Stimulated activated CD8-positive, alpha-beta memory T cell treated with anti-CD3 and anti-CD28 coated beads, Interleukin-2, amount 100 ng/mL, for 48 hours (primary cell): ENCODE measurements at regions not wholly inside any gene's neighbourhood (a gene's known extent, or its start where the extent isn't known, plus 50 kb on each side); places are given as distances from the start of the nearest gene placed in this dataset.

Experiments used
- DNase-seq, 2 donors: peaks; one replicate each; pipeline ENCODE4 v3.0.0-alpha.2; 2020; ENCODE audit warnings: low read depth in 2 of 2

DNA sequence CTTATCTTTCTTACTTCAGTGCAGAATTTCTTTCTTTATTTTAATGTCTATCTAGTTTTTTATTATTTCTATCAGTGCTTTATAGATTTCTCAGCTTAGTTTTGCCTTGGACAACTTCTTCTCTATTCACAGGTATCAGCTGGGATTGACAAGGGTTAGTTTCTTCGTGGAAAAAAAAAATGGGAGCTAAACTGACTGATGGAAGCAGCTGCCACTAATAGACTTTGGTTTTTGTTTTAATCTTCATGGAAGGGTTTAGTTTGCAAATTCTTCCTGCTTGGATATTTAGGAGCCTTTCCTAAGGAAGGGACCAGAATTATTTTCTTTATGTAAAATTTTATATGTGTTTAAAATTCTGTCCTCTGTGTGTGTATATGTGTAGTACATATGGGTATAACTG is 306.1 kb upstream of the FMN2 start:
- DNase-seq = no peak

DNA sequence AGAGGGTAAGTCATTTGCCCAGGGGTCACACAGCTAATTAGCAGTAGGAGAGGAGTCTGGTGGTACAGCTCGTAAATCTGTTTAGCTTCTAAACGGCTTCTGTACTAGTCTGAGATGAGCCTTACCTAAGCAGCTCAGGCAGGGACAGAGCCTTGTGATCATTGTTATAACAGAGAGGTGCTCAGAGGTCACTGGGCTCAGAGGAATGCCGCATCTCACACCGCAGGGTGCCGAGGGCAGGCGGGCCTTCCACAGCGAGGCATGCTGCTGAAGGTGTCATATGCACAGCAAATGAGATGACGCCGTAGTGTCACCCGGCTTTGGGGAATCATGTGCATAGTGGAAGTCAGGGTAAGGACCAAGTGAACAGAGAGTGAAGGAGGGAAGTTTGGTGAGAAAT is 305.2 kb upstream of the FMN2 start:
- no peak for DNase-seq

DNA sequence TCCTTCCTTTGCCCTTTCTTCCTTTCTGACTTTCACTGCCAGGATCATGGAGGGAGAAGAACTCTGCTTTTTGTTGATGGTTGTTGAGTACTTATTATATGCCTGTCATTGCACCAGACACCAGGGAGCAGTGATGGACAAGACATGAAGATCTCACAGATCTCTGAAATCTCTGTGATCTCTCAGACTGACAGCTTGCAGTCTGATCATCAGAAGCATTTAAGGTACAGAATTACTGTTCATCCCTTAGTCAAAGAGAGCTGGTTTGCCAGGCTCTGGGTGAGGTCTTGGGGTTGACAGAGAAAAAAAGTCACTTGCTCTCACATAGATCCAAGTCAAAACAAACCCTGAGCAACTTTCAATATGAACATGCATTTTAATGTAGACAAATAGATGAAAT is 299.5 kb upstream of the FMN2 start:
- DNase-seq = no peak

DNA sequence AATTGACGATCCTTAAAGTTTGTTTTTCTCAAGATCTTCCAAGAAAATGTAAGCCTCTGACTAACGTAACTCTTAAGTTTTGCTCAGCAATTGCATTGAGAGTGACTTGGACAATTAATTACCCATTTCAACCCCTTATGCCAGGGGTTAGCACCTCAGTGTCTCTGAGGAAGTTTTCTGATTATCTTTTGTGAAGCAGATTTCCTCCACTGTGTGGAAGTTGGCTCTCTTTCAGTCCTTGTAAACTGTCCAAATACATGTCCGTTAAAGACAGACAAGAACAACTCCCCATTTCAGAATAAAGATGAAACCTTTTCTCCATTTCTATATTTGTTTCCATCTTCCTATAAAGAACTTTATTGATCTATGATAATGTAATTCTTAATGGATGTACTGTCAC is 296.4 kb upstream of the FMN2 start:
- DNase-seq = no peak

DNA sequence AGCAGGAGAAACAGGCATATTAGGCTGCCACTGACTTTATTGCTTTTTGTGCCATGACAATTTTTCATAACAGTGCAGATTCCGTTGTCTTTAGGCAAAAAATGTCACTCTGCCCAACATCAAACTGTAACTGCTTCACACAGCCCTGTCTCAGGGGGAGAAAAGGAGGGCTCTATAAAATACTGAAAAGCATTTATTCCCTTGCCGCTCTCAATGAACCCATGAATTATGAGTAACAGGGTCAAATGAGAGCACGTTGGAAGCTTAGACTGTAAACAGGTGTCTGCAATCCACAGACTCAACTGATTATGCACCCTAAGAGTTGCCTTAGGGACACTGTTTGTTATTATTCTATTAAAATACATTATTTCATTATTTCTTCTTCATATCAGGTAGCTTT is 292.1 kb upstream of the FMN2 start:
- no peak for DNase-seq

DNA sequence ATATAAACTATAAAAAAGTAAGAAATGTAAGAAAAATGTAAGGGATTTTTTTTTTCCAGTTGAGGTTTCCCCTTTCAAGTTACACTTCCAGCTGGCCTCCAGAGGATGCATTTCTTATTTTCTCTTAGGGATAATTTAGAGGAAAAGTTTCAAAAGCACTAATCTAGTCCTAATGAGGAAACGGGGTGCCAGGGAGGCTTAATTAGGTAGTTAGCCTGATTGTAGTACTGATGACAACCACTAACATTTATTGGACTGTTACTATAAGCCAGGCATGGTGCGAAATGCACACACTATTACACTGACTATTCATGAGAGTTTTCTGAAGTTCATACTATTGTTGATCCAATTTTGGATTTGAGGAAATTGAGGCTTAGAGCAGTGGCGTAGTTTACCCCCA is 290.8 kb upstream of the FMN2 start:
- no peak for DNase-seq

DNA sequence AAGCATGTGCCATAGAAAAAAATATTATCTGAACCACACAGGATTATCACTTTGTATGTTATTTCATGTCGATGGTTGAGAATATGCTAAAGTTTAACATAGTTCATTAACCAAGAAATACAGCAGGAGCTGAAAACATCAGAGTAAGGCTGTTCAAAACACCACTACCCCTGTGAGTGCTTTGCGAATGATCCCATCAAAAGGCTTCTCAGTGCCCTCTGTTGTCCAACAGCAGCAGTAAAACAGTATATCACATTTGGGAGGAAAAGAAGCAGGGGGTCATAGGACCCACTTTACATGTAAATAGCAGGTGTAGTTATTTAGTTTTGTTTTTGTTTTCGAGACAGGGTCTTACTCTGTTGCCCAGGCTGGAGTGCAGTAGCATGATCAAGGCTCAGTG is 289.4 kb upstream of the FMN2 start:
- no peak for DNase-seq

DNA sequence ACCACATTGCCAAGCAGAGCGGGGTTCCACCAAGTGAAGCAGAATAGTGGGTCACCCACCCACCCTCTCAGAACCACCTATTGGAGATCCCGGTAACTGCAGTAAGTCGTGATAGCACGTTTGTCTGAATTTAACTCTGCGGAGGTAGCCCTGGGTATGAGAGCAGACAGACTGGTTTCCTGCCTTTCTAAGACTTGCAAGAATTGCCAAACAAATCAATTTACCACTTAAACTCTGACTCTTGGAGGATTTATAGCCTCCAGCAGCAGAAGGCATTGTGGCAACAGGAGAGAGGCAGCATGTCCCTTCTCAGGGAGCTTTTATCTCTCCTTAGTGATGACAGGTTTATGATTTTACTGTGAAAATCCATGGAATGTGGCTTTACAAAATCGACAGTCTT is 287.9 kb upstream of the FMN2 start:
- no peak for DNase-seq

DNA sequence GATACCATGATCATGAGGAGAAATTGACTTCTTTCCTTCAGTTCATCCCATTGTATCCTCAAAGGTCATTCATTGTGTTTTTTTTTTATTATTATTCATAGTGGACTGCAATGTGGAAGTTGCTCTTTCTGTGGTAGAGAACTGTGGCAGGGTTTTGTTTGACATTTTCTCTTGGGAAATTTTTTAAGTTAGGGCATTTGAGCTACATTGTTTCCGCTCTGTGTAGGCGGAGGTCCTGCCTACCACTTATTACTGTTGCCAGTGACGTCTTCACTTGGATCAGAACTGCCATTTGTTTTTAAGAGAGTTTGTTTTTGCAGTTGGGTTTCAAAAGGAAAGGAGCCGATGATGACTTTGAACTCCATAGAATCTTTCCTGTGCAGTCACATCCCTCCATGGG is 287.4 kb upstream of the FMN2 start:
- DNase-seq = no peak

DNA sequence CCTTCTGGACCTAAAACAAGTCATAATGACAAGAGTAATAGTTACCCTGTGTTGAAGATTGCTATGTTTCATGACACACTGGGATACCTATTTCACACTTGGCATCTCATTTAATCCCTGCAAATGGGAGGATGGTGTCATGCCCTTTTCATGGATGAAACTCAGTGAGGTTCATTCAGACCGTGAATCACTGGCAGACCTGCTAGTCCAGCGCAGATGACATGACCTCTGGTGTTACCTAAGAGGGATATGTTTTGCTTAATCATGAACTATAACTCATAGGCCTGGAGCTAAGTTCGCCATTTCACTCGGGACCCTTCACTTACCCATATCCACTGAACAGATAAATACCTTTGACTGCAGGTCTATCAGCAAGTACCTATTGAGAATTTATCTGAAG is 286.6 kb upstream of the FMN2 start:
- no peak for DNase-seq

DNA sequence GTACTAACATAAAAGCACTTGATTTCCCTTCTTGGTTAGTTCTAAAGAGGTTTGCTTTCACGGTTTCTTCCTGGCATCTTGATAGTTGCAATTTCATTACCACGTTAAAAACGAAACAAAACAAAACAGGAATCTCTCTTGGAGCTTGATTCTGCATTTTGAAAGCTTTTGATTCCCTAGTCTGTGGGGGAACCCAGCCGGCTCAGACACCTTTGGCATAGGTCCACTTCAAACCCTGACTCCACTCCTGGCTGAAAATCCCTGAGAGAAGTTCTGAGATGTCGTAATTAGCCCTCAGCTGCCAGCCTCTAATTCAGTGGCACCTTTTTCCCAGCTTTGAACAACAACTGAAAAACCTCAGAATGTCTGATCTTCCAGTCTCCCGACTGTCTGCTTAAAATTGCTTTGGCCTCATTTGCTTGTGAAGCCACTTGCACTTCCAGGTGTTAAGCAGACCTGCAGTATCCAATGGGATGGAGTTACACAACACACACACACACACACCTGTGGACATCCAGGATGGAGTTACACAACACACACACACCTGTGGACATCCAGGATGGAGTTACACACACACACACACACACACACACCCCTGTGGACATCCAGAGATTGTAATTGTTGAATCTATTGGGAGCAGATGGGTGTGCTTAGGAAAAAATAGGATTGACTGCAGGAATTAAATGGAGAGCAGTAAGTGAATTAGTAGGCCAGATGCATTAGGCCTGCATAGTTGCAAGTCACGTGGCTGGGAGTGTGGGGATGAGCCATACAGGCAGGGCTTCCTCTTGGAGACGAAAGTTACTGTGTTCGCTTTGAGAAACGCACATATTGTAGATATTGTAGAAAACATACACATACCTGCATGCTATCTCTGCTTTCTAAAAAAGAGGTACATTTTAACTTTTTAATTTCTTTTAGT is 285.6 kb upstream of the FMN2 start:
- DNase-seq = no peak

DNA sequence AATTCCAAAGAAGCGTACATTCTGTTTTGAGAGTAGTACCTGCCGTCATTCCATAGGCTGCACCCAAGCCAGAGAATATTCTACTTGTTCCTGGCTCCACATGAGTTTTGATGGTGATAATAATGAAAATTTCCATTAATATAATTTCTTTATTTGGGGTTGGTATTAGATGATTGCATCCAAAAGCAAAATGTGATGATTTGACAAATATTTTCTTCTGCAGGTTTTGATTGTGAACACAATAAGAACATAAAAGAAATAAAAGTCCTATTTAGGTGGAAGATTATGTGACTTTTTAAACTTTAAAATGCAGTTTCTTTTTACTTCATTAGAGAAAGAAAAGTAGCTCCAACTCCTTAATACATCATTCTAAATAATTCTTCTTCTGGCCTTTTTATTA is 284.8 kb upstream of the FMN2 start:
- no peak for DNase-seq

DNA sequence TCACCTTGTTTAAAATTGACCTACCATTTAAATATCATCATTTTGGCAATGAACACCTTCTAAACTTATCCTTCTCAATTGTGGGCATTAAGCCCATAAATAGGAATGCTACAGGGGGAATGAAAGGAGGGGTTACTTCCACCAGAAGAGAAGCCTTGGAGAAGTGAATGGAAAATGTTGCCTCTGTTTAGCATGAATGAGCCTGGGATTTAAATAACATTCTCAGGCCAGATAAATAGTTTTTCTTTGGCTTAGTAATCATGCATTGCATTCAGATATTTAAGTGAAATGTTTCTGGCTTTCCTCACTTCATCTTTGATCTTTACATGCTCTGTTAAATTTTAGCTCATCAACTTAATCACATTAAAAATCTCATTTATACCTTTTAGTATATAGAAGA is 284.3 kb upstream of the FMN2 start:
- DNase-seq = no peak

DNA sequence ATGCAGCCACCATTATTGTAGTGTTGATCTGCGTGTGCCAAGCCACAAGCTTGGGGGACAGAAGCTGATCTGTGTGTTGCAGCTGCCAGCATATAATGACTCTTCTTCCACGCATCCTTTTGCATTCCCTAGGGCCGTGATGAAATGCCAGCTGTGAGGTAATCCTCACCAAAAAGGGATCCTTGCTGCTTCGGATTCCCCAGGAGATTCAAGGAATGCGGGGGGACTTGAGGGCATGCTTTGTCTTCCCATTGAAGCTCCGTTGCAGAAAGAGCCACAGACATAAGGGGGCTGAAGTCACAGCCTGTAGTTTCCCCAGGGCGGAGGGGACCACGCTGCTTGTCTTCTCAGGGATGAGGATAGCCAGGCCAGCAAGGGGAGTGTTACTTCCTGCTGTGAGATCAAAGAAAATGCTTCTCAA is 281.6 kb upstream of the FMN2 start:
- no peak for DNase-seq

DNA sequence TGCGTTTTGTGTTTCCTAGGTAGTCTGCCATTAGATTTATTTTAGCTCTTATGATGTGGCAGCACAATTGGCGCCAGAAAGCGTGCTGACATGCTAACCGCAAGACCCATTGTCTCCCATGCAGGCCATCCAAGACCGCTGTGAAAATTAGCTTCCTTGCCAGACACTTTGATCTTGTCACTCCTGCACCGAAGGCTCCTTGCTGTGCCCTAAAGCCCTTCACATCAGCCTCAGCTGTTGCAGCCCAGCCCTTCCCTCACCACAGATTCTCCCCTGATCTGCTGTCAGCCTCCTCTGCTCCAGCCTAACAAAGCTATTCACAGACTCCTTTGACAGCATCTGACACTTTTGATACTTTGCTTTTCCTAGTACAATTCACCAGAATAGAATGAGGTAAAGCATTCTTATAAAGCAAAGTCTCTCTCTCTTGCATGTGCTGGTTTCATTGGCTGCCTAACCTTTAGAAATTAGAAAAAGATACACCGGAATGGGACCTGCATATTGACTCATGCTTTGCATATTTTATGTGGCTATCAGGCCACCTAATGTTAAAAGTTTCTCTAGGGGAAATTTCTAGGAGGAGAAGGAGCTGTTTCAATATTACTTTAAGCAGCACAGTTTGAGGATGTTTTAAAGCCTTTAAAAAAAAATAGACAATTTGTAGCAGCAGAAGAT is 280.3 kb upstream of the FMN2 start:
- DNase-seq = no peak

DNA sequence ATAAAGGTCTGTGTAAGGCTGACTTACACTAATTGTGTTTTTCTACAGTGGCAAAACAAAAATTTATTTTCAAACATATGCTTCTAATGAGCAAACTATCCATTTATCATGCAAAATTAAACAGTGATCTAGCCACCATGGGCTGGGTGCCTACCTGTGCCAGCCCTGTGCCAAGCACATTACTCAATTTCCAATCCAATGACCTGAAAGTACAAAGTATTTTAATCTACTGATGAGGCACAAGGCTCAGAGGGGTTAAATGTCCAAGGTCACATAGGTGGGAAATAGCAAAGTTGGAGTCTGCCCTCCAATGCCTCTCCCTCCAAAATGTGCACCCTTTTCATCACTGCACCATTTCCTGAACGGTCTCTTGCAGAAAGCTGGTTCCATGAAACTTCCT is 279.1 kb upstream of the FMN2 start:
- DNase-seq = no peak

DNA sequence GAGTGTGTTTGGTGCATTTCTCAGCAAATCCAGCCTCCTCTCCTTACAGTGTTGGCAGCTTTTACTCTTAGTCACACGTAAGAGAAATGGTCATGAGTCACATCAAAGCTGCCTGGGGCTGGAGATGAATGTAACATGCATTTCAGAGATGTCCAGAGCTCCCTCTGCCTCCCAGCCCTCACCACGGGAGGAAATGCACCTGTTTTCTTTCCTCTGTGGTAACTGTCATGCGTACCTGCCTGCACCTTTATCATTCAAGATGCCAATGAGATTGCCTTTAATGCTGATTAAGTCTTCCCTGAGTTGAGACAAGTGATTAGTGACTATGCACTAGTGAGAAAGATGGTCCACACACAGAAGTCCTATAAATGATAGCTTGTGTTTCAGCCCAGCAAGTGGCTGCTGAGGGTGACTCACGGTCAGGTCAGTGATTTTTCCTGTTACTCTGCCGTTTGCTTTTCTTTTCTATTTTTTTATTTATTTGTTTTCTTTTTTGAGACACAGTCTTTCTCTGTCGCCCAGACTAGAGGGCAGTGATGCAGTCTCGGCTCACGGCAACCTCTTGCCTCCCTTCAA is 277.3 kb upstream of the FMN2 start:
- DNase-seq = no peak

DNA sequence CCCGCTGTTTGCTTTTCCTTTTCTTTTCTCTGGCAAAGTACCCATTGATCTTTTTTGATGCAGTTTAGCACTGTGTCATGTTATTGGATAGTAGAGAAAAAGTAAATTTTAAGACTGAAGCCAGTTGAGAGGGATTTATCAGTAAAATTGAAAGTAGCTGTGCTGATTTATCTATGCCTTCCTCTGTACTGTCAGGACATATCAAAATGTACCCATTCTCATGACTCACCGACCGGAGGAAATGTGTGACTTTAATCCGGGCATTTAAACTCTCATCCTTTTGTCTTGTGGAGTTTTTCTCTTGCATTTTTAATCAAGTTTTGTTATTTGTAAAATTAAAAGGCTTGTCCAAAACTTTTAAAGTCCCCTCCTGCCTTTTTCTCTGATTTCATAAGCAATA is 276.6 kb upstream of the FMN2 start:
- no peak for DNase-seq

DNA sequence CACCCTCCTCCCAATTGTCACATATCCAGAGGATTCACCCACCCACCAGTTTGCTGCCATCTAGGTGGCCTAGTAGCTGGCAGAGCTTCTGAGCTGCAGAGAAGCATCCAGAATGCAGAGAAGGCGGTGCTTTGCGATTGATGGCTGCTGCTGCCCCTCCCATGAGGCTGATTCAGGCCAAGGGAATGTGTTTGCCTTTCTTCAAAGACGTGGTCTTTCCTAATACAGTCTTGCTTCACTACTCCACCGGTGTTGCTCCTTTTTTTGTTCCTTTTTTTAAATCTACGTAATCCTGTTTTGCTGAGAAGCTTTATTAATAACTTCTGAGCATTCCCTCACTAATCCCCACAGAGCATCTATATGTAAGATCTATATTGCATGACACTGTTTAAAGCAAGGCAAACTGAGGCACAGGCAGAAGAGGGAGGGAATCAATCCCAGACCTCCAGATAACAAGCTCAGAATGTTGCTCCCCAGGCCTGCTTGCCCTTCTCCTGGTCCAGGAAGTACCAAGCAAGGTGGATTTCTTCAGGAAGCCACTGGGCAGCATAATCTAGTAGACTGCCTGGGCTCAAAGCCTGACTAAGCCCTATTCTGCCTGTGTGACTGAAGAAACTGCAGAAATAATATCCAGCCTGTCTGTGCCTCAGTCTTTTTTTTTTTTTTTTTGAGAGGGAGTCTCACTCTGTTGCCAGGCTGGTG is 275.5 kb upstream of the FMN2 start:
- DNase-seq = no peak

DNA sequence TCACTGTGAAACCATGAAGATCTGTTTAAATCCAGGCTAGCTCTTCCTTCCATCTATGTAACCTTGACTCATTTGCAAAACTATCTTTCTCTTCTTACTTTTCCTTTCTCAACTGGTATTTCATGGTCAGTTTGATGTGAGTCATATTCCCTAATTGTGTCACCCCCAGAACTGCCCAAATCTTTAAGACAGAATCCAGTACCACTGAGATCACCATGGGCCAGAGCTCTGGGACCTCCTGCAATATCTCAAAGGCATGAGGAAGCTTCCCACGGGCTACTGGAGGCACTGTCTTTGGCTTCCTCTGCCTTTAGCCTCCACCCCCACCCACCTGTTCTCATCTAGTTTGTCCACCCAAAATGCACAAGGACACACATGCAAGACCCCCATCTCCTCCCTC is 274.4 kb upstream of the FMN2 start:
- DNase-seq = no peak

DNA sequence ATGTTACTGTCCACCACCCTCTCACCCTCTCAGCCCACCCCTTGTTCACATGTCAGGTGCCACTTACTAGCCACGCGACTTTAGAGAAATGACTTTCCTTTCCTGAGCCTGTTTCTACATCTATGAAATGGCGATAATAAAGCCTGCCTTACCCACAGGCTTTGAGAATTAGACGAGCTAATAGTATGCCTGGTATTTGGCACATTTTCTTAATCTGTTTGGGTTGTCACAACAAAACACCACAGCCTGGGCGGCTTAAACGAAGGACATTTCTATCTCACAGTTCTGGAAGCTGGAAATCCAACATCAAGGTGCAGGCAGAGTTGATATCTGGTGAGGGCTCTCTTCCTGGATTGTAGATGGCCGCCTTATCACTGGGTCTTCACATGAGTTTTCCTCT is 273.9 kb upstream of the FMN2 start:
- no peak for DNase-seq

DNA sequence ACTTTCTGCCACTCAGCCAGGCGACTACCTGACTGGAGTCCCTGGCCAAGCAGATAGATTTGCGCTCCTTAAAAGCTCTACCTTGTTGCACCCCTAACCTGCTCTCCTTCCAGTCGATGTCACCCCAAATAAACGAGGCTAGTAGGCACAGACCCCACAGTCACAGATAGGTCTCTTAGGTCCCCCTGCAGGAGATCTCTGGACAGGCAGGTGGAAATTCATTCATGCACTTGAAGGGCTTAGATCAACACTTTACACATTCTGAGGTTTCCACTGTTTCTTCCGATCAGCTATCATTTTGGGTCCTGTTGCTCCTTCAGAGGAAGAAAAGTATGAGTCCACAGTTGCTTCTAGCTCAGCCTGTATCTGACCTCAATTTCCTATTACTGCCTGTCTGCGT is 272.6 kb upstream of the FMN2 start:
- DNase-seq = no peak
